ENCODE measurements at regions not wholly inside any gene's neighbourhood (a gene's known extent, or its start where the extent isn't known, plus 50 kb on each side); places are given as distances from the start of the nearest gene placed in this dataset.

DNA sequence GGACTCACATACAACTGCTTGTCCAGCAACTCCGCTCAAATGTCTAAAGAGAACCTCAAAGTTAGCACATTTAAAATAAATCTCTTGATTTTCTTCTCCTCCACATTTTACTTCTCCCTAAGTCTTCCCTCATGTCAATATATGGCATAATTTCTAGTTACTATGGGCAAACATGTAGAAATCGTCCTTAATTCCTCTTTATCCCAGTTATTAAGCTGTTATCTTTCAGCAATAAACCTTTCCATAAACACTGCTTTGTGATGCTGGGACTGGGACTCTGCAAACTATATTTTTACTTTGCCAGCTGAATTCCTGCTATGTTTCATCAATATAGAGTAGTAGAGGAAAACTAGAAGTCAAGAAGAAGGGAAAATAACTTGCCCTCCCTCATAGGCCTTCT lies 99.7 kb downstream of the KCNRG start:
- TF ChIP-seq, protein P1, sequence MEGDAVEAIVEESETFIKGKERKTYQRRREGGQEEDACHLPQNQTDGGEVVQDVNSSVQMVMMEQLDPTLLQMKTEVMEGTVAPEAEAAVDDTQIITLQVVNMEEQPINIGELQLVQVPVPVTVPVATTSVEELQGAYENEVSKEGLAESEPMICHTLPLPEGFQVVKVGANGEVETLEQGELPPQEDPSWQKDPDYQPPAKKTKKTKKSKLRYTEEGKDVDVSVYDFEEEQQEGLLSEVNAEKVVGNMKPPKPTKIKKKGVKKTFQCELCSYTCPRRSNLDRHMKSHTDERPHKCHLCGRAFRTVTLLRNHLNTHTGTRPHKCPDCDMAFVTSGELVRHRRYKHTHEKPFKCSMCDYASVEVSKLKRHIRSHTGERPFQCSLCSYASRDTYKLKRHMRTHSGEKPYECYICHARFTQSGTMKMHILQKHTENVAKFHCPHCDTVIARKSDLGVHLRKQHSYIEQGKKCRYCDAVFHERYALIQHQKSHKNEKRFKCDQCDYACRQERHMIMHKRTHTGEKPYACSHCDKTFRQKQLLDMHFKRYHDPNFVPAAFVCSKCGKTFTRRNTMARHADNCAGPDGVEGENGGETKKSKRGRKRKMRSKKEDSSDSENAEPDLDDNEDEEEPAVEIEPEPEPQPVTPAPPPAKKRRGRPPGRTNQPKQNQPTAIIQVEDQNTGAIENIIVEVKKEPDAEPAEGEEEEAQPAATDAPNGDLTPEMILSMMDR (IDR thresholded peaks at IDR 0.05 in 8 of 11, conservative IDR thresholded peaks at IDR 0.05 in 3 of 11), result no peak
- TF ChIP-seq POLR2AphosphoS5 (IDR thresholded peaks at IDR 0.05) (no peak), POLR2A (IDR thresholded peaks at IDR 0.05) (no peak)
